H9 (cell line): ENCODE measurements at regions not wholly inside any gene's neighbourhood (a gene's known extent, or its start where the extent isn't known, plus 50 kb on each side); places are given as distances from the start of the nearest gene placed in this dataset.

Experiments
- DNase-seq: peaks from one replicate; pipeline ENCODE4 v3.0.0-alpha.2; 2017
- H2AFZ ChIP-seq: one replicate; pipeline ENCODE4 v1.6.1; 2013; ENCODE audit warnings: mild to moderate bottlenecking, low read length, control low read depth, moderate library complexity
- H2AK5ac ChIP-seq: 2 replicates; pipeline ENCODE4 v1.6.1; 2013; ENCODE audit warnings: low read length, control low read depth, mixed read lengths; ENCODE audit not compliant: insufficient read length
- H2BK120ac ChIP-seq: one replicate; pipeline ENCODE4 v1.6.1; 2013; ENCODE audit warnings: low read depth, mild to moderate bottlenecking, low read length, control low read depth, inconsistent platforms; ENCODE audit not compliant: poor library complexity, severe bottlenecking
- H2BK12ac ChIP-seq: 2 replicates; pipeline ENCODE4 v1.6.1; 2013; ENCODE audit warnings: low read length, control low read depth, mixed read lengths, low read depth; ENCODE audit not compliant: insufficient read length
- H2BK15ac ChIP-seq: 2 replicates; pipeline ENCODE4 v1.6.1; 2013; ENCODE audit warnings: low read depth, low read length, control low read depth
- H2BK20ac ChIP-seq: one replicate; pipeline ENCODE4 v1.6.1; 2013; ENCODE audit warnings: low read depth, mild to moderate bottlenecking, low read length, control low read depth, inconsistent platforms; ENCODE audit not compliant: poor library complexity, severe bottlenecking
- H2BK5ac ChIP-seq: 2 replicates; pipeline ENCODE4 v1.6.1; 2013; ENCODE audit warnings: low read length, control low read depth, mixed read lengths; ENCODE audit not compliant: insufficient read length
- H3K14ac ChIP-seq: 2 replicates; pipeline ENCODE4 v1.6.1; 2013; ENCODE audit warnings: low read length, control low read depth; ENCODE audit not compliant: insufficient read depth
- H3K18ac ChIP-seq: 2 replicates; pipeline ENCODE4 v1.6.1; 2013; ENCODE audit warnings: low read depth, mild to moderate bottlenecking, mixed read lengths, low read length, control low read depth; ENCODE audit not compliant: insufficient read length
- H3K23ac ChIP-seq: 2 replicates; pipeline ENCODE4 v1.6.1; 2013; ENCODE audit warnings: low read length, control low read depth, mixed read lengths, low read depth; ENCODE audit not compliant: insufficient read length
- H3K23me2 ChIP-seq: 2 replicates; pipeline ENCODE4 v1.6.1; 2013; ENCODE audit warnings: low read depth, mild to moderate bottlenecking, mixed read lengths, low read length, control low read depth; ENCODE audit not compliant: insufficient read length, poor library complexity, severe bottlenecking
- H3K27ac ChIP-seq: 2 replicates; pipeline ENCODE4 v1.5.1; 2013; ENCODE audit warnings: low read length, control low read depth, mixed read lengths, low read depth; ENCODE audit not compliant: insufficient read length
- H3K27me3 ChIP-seq: 2 replicates; pipeline ENCODE4 v1.6.1; 2013; ENCODE audit warnings: low read length, control low read depth, inconsistent platforms; ENCODE audit not compliant: insufficient read depth
- H3K4ac ChIP-seq: 2 replicates; pipeline ENCODE4 v1.6.1; 2013; ENCODE audit warnings: low read depth, mild to moderate bottlenecking, control low read depth, inconsistent platforms, low read length, moderate library complexity
- H3K4me1 ChIP-seq: 2 replicates; pipeline ENCODE4 v1.6.1; 2013; ENCODE audit warnings: low read length, control low read depth, inconsistent platforms; ENCODE audit not compliant: insufficient read depth
- H3K4me2 ChIP-seq: 2 replicates; pipeline ENCODE4 v1.6.1; 2013; ENCODE audit warnings: low read length, control low read depth, mixed read lengths; ENCODE audit not compliant: insufficient read length, insufficient read depth
- H3K56ac ChIP-seq: 2 replicates; pipeline ENCODE4 v1.6.1; 2013; ENCODE audit warnings: low read depth, mild to moderate bottlenecking, mixed read lengths, low read length, control low read depth; ENCODE audit not compliant: insufficient read length
- H3K79me1 ChIP-seq: 2 replicates; pipeline ENCODE4 v1.6.1; 2013; ENCODE audit warnings: low read depth, mild to moderate bottlenecking, moderate library complexity, low read length, control low read depth, inconsistent platforms; ENCODE audit not compliant: insufficient read depth, poor library complexity, severe bottlenecking
- H3K79me2 ChIP-seq: 2 replicates; pipeline ENCODE4 v1.6.1; 2013; ENCODE audit warnings: low read length, control low read depth, inconsistent platforms; ENCODE audit not compliant: insufficient read depth
- H3K9ac ChIP-seq: 2 replicates; pipeline ENCODE4 v1.6.1; 2013; ENCODE audit warnings: low read length, control low read depth, mixed read lengths; ENCODE audit not compliant: insufficient read length; ENCODE audit errors: extremely low read depth
- H3K9me3 ChIP-seq: one replicate; pipeline ENCODE4 v1.6.1; 2013; ENCODE audit warnings: low read depth, low read length, inconsistent platforms; ENCODE audit not compliant: control insufficient read depth
- H3T11ph ChIP-seq: one replicate; pipeline ENCODE4 v1.6.1; 2013; ENCODE audit warnings: mild to moderate bottlenecking, low read length, control low read depth, inconsistent platforms
- H4K20me1 ChIP-seq: one replicate; pipeline ENCODE4 v1.6.1; 2013; ENCODE audit not compliant: control insufficient read depth, insufficient read length, insufficient read depth
- H4K5ac ChIP-seq: 2 replicates; pipeline ENCODE4 v1.6.1; 2013; ENCODE audit warnings: low read depth, mild to moderate bottlenecking, mixed read lengths, low read length, control low read depth; ENCODE audit not compliant: insufficient read length
- H4K8ac ChIP-seq: replicated peaks from 2 replicates; pipeline ENCODE4 v1.6.1; 2013; ENCODE audit warnings: low read length, control low read depth, mixed read lengths, low read depth; ENCODE audit not compliant: insufficient read length
- H4K91ac ChIP-seq: 2 replicates; pipeline ENCODE4 v1.6.1; 2013; ENCODE audit warnings: low read depth, mild to moderate bottlenecking, moderate library complexity, mixed read lengths, low read length, control low read depth; ENCODE audit not compliant: insufficient read length
- H3K27ac Mint-ChIP-seq, 3 experiments: 2 replicates in 2 of 3; 3 replicates in 1 of 3; pipeline ENCODE4 v1.8.0; 2020 to 2021; ENCODE audit warnings: mixed read lengths in 3 of 3, mild to moderate bottlenecking in 1 of 3, moderate library complexity in 1 of 3
- H3K27me3 Mint-ChIP-seq: 2 replicates; pipeline ENCODE4 v1.8.0; 2021; ENCODE audit warnings: low read depth, mild to moderate bottlenecking, moderate library complexity, mixed read lengths
- H3K36me3 Mint-ChIP-seq, 3 experiments: 2 replicates in 2 of 3; 3 replicates in 1 of 3; pipeline ENCODE4 v1.8.0; 2020 to 2021; ENCODE audit warnings: low read depth in 3 of 3, mixed read lengths in 3 of 3; ENCODE audit not compliant: insufficient read depth in 1 of 3
- H3K4me1 Mint-ChIP-seq, 2 experiments: 2 replicates each; pipeline ENCODE4 v1.8.0; 2020; ENCODE audit warnings: mixed read lengths in 2 of 2
- H3K4me3 Mint-ChIP-seq, 2 experiments: 2 replicates in 1 of 2; 3 replicates in 1 of 2; pipeline ENCODE4 v1.8.0; 2020 to 2021; ENCODE audit warnings: mild to moderate bottlenecking in 2 of 2, mixed read lengths in 2 of 2, moderate library complexity in 1 of 2
- H3K9me3 Mint-ChIP-seq, 2 experiments: 2 replicates in 1 of 2; 3 replicates in 1 of 2; pipeline ENCODE4 v1.8.0; 2020; ENCODE audit warnings: mild to moderate bottlenecking in 2 of 2, mixed read lengths in 2 of 2, moderate library complexity in 1 of 2
- CTCF ChIP-seq: fragments of 200-600 bp; sonication (generic); conservative IDR thresholded peaks from 3 replicates; pipeline ENCODE4 v1.8.0; 2021; ENCODE audit warnings: antibody characterized with exemption, mild to moderate bottlenecking
- WGBS: extraction: QIAGEN DNeasy Blood & Tissue Kit; methylation state at CpG from one replicate; pipeline ENCODE4 v1.1.7; 2013; ENCODE audit warnings: missing lambda C conversion rate, low lambda C conversion rate, mixed read lengths; ENCODE audit not compliant: insufficient read length; ENCODE audit errors: extremely low coverage; 5-methylcytosine and 5-hydroxymethylcytosine counted together

DNA sequence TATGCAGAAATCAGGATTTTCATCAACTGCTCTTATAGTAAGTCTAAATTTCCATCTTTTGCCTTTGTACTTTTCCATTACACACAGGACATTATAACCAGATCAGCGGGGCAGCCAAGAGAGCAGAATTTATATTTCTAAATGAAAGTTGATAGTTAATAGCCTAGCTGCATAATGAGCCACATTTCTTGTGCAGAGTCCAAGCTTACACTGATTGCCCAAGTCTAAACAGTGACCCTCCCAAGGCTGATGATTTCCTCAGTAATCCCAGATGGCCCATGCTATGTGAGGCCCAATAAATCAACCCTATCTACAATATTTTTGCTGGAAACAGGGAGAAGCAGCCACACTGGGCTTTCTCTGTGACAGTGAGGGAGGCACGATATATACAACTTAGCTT lies 475.8 kb upstream of the KCNMB2 start:
- peaks cover 0 to 2% (median 1%) of the 10 kb centered on the region in 3 experiments; a peak in 2 of 7 replicates for H3K36me3 Mint-ChIP-seq
- no peaks in the 10 kb centered on the region for H3K79me2 ChIP-seq
- H3K56ac ChIP-seq, result no peak overlapping the region
- no peak overlapping the region for H3K4ac ChIP-seq
- H2BK15ac ChIP-seq, result no peak overlapping the region
- H2BK120ac ChIP-seq, result no peak overlapping the region
- no peak overlapping the region for H2AK5ac ChIP-seq
- no peak overlapping the region for H4K91ac ChIP-seq
- no peak overlapping the region for H4K5ac ChIP-seq
- H2BK5ac ChIP-seq, result no peak overlapping the region
- H3K27me3 Mint-ChIP-seq, result no peaks in the 10 kb centered on the region
- no peaks in the 10 kb centered on the region for H4K20me1 ChIP-seq
- H3K27ac ChIP-seq, result no peak overlapping the region
- peaks cover 5 to 7% of the 10 kb centered on the region in 2 experiments; a peak in 1 of 4 replicates for H3K4me1 Mint-ChIP-seq
- no peaks in the 10 kb centered on the region for H3K79me1 ChIP-seq
- H3K9ac ChIP-seq, result no peak overlapping the region
- H3K23me2 ChIP-seq, result no peaks in the 10 kb centered on the region
- no peak overlapping the region for H2BK12ac ChIP-seq
- no peaks in the 10 kb centered on the region for H3K9me3 ChIP-seq
- no peak overlapping the region for H4K8ac ChIP-seq
- H2AFZ ChIP-seq, result no peak overlapping the region
- no peak overlapping the region for H3K4me3 Mint-ChIP-seq
- no CpG with 5 or more reads among the region's 2 CpGs for WGBS
- no peak overlapping the region for H3K18ac ChIP-seq
- no peak for DNase-seq
- no peak overlapping the region for H3K4me2 ChIP-seq
- no peaks in the 10 kb centered on the region for H3K27me3 ChIP-seq
- H3K4me1 ChIP-seq, result no peaks in the 10 kb centered on the region
- no peak overlapping the region for H3K23ac ChIP-seq
- no peak overlapping the region for H3K27ac Mint-ChIP-seq
- no peak overlapping the region for H2BK20ac ChIP-seq
- no peak overlapping the region for H3K14ac ChIP-seq
- no peak for TF ChIP-seq CTCF
- no peak overlapping the region for H3T11ph ChIP-seq
- H3K9me3 Mint-ChIP-seq, result peaks cover 2 to 4% of the 10 kb centered on the region in 2 experiments; a peak in 3 of 5 replicates
